ENCODE measurements at regions not wholly inside any gene's neighbourhood (a gene's known extent, or its start where the extent isn't known, plus 50 kb on each side); places are given as distances from the start of the nearest gene placed in this dataset.

DNA sequence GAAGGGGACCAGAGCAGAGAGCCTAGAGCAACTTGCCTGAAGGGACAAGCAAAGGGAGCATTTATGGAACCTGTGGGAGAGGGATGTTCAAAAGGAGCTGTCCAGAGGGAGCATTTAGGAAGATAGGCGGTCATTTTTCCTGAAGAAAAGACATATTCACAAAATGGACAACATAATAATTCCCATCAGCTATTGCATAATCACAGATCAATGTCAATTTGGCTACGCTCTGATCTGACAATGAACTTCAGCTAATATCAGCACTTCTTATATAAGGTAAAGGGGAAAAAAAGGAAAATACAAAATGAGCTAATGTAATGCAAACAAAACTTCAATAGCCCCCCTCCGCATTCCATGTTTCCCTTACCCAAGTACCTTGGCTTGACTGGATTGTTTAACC lies 291.1 kb upstream of the CDH7 start:
- Histone ChIP-seq H3K9me3 (replicated peaks; ENCODE audit: low read length) (peaks cover 6% of the 10 kb centered on the region), H3K4me3 (ENCODE audit: low read length) (no peak overlapping the region), H3K4me2 (ENCODE audit: low read length) (no peak overlapping the region), H3K9ac (ENCODE audit: low read depth, low read length) (no peak overlapping the region), H3K27me3 (ENCODE audit: control insufficient read depth, insufficient read depth, low read length) (no peaks in the 10 kb centered on the region), H3K4me1 (ENCODE audit: control insufficient read depth, insufficient read depth, low read length) (no peaks in the 10 kb centered on the region), H3K36me3 (ENCODE audit: insufficient read depth, low read length) (no peaks in the 10 kb centered on the region)

DNA sequence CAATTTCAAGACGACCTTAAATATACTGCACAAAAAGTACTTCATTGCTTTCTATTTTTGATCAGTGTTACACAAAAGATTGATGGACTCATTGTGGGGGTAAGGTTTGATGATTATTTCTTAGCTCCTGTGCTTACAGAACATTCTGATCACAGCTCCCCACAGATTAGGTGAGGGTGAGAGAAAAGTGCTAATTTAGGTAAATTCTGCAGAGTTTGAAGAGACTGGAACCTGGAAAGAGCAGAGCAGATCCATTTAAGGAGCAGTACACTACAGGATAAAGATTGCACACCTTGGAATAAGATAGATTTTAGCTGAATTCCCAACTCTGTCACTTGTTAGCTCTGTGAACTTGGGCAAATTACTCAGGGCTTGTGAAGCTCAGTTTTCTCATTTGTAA lies 291.9 kb upstream of the CDH7 start:
- H3K9ac ChIP-seq (ENCODE audit: low read depth, low read length), result no peak overlapping the region
- no peaks in the 10 kb centered on the region for H3K4me1 ChIP-seq (ENCODE audit: control insufficient read depth, insufficient read depth, low read length)
- H3K4me2 ChIP-seq (ENCODE audit: low read length), result no peak overlapping the region
- no peaks in the 10 kb centered on the region for H3K36me3 ChIP-seq (ENCODE audit: insufficient read depth, low read length)
- H3K4me3 ChIP-seq (ENCODE audit: low read length), result no peak overlapping the region
- H3K27me3 ChIP-seq (ENCODE audit: control insufficient read depth, insufficient read depth, low read length), result no peaks in the 10 kb centered on the region
- peaks cover 9% of the 10 kb centered on the region for H3K9me3 ChIP-seq (replicated peaks; ENCODE audit: low read length)

DNA sequence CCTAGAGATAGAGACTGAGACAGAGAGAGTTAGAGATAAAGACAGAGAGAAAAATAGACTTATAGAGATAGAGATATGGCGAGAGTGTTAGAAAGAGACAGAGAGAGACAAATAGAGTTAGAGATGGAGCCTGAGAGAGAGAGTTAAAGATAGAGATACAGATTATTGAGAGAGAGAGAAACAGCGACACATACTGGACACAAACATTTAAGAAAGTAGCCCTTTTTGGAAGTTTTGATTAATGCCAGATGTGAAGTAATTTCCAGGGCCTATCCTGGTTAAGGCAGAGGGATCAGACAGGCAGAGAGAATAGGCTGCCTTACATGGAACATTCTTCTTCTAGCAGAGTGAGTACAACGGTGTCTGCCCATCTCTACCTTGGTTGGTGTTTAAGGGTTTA lies 311.6 kb upstream of the CDH7 start:
- Histone ChIP-seq H3K4me3 (ENCODE audit: low read length) (no peak overlapping the region), H3K4me1 (ENCODE audit: control insufficient read depth, insufficient read depth, low read length) (no peaks in the 10 kb centered on the region), H3K9ac (ENCODE audit: low read depth, low read length) (no peak overlapping the region), H3K36me3 (ENCODE audit: insufficient read depth, low read length) (no peaks in the 10 kb centered on the region), H3K4me2 (ENCODE audit: low read length) (no peak overlapping the region), H3K9me3 (replicated peaks; ENCODE audit: low read length) (peaks cover 6% of the 10 kb centered on the region), H3K27me3 (ENCODE audit: control insufficient read depth, insufficient read depth, low read length) (no peaks in the 10 kb centered on the region)

DNA sequence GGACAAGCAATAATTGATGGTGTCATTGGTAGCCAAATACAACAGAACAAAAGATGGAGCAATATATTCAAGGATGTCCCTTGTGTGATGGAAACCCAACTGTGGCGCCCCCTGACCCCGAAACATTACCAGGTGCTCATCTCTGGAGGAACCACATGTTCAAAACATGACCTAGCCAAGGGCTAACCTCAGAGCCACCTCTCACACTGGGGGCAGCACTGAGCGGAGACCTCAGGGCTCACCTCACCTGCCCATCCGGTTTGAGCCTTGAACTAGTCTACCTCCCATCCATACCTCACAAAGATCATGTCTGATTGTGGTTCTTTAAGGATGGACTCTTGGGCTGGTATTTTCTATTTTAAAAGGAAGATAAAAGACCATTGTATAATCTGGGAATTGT lies 314.4 kb upstream of the CDH7 start:
- Histone ChIP-seq H3K4me3 (ENCODE audit: low read length) (no peak overlapping the region), H3K4me1 (ENCODE audit: control insufficient read depth, insufficient read depth, low read length) (no peaks in the 10 kb centered on the region), H3K9me3 (replicated peaks; ENCODE audit: low read length) (peaks cover 4% of the 10 kb centered on the region), H3K36me3 (ENCODE audit: insufficient read depth, low read length) (no peaks in the 10 kb centered on the region), H3K9ac (ENCODE audit: low read depth, low read length) (no peak overlapping the region), H3K4me2 (ENCODE audit: low read length) (no peak overlapping the region), H3K27me3 (ENCODE audit: control insufficient read depth, insufficient read depth, low read length) (no peaks in the 10 kb centered on the region)

DNA sequence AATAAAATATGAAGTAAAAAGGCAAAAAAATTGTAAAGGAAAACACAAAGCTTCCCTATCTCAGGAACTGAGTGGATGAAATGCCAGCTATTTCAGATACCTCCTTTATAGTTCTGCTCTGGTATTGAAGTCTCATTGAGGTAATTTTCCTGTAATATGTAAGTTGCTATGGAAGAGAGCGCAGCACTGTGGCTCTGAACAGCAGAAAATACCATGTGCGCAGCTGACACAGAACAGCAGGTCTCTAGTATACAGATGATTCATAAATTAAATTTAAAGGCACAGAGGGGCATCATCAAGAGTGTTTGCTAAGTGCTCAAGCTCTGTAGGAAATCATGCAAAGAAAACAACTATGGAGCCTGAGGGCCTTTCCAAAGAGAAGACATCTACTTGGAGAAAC lies 315.3 kb upstream of the CDH7 start:
- no peaks in the 10 kb centered on the region for H3K4me1 ChIP-seq (ENCODE audit: control insufficient read depth, insufficient read depth, low read length)
- no peak overlapping the region for H3K9ac ChIP-seq (ENCODE audit: low read depth, low read length)
- H3K9me3 ChIP-seq (replicated peaks; ENCODE audit: low read length), result peaks cover 4% of the 10 kb centered on the region
- H3K4me2 ChIP-seq (ENCODE audit: low read length), result no peak overlapping the region
- no peak overlapping the region for H3K4me3 ChIP-seq (ENCODE audit: low read length)
- no peaks in the 10 kb centered on the region for H3K36me3 ChIP-seq (ENCODE audit: insufficient read depth, low read length)
- no peaks in the 10 kb centered on the region for H3K27me3 ChIP-seq (ENCODE audit: control insufficient read depth, insufficient read depth, low read length)

DNA sequence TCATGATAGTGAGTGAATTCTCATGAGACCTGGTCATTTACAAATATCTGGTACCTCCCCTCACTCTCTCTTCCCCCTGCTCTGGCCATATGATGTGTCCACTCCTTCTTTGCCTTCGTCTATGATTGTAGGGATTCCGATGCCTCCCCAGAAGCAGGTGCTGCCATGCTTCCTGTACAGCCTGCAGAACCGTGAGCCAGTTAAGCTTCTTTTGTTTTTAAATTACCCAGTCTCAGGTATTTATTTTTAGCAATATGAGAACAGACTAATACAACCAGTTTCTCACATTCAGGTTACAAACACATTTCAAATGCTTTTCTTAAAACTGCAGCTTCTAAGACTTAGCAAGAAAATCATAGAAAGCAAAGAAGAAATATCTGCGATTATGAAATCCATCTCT lies 321.2 kb upstream of the CDH7 start:
- no peaks in the 10 kb centered on the region for H3K4me1 ChIP-seq (ENCODE audit: control insufficient read depth, insufficient read depth, low read length)
- H3K9ac ChIP-seq (ENCODE audit: low read depth, low read length), result no peak overlapping the region
- no peak overlapping the region for H3K4me2 ChIP-seq (ENCODE audit: low read length)
- H3K9me3 ChIP-seq (replicated peaks; ENCODE audit: low read length), result peaks cover 3% of the 10 kb centered on the region
- H3K27me3 ChIP-seq (ENCODE audit: control insufficient read depth, insufficient read depth, low read length), result no peaks in the 10 kb centered on the region
- H3K36me3 ChIP-seq (ENCODE audit: insufficient read depth, low read length), result no peaks in the 10 kb centered on the region
- no peak overlapping the region for H3K4me3 ChIP-seq (ENCODE audit: low read length)

DNA sequence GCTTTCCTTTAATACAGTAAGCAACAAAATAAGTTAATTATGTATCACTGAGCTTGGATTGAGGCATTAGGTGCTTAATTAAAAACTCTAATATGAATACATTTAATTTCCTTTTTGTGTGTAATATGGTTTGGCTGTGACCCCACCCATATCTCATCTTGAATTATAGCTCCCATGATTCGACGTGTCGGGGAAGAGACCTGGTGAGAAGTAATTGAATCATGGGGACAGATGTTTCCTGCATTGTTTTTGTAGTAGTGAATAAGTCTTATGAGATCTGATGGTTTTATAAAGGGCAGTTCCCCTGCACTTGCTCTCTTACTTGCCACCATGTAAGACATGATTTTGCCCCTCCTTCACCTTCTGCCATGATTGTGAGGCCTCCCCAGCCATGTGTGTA lies 325.4 kb upstream of the CDH7 start:
- Histone ChIP-seq H3K9me3 (replicated peaks; ENCODE audit: low read length) (peaks cover 6% of the 10 kb centered on the region), H3K9ac (ENCODE audit: low read depth, low read length) (no peak overlapping the region), H3K4me1 (ENCODE audit: control insufficient read depth, insufficient read depth, low read length) (no peaks in the 10 kb centered on the region), H3K36me3 (ENCODE audit: insufficient read depth, low read length) (no peaks in the 10 kb centered on the region), H3K4me3 (ENCODE audit: low read length) (no peak overlapping the region), H3K27me3 (ENCODE audit: control insufficient read depth, insufficient read depth, low read length) (no peaks in the 10 kb centered on the region), H3K4me2 (ENCODE audit: low read length) (no peak overlapping the region)

DNA sequence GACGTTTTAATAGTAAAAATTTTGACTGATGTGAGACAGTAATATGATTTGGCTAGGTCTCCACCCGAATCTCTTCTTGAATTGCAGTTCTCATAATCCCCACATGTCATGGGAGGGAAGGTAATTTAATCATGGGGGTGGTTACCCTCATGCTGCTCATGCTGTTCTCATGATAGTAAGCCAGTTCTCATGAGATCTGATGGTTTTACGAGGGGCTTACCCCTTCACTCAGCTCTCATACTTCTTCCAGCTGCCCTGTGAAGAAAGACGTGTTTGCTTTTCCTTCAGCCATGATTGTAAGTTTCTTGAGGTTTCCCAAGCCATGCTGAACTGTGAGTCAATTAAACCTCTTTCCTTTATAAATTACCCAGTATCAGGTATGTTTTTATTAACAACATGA lies 327.0 kb upstream of the CDH7 start:
- no peaks in the 10 kb centered on the region for H3K27me3 ChIP-seq (ENCODE audit: control insufficient read depth, insufficient read depth, low read length)
- H3K4me1 ChIP-seq (ENCODE audit: control insufficient read depth, insufficient read depth, low read length), result no peaks in the 10 kb centered on the region
- H3K9me3 ChIP-seq (replicated peaks; ENCODE audit: low read length), result peaks cover 6% of the 10 kb centered on the region
- H3K4me3 ChIP-seq (ENCODE audit: low read length), result no peak overlapping the region
- H3K36me3 ChIP-seq (ENCODE audit: insufficient read depth, low read length), result no peaks in the 10 kb centered on the region
- no peak overlapping the region for H3K9ac ChIP-seq (ENCODE audit: low read depth, low read length)
- H3K4me2 ChIP-seq (ENCODE audit: low read length), result no peak overlapping the region

DNA sequence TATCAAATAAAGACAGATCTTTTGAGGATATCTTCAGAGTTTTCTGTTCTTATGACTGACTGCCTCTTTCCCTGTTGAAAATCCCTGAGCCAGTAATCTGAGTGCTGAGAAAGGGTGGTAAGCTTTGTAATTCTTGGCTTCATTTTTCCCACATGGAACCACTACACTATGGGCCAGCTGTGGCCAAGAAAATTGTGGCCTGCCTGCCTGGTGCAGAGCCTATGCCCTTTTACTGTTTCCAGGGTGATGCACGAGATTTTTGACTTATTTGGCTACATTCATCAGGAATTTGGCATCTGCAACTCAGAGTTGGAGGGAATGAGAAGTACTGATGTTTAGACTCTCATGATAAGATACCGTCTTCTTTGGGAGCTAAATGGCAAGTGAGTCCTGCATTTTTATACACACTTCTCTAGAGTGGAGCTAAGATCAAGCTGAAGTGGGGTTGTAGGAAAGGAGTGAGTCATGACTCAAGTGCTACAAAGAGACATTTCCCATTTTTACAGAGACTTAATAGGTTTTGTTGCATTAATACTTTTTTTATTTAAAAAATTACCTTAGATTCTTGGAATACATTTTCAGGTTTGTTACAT lies 328.2 kb upstream of the CDH7 start:
- H3K27me3 ChIP-seq (ENCODE audit: control insufficient read depth, insufficient read depth, low read length), result no peaks in the 10 kb centered on the region
- H3K9ac ChIP-seq (ENCODE audit: low read depth, low read length), result no peak overlapping the region
- peaks cover 3% of the 10 kb centered on the region for H3K9me3 ChIP-seq (replicated peaks; ENCODE audit: low read length)
- H3K36me3 ChIP-seq (ENCODE audit: insufficient read depth, low read length), result no peaks in the 10 kb centered on the region
- H3K4me2 ChIP-seq (ENCODE audit: low read length), result no peak overlapping the region
- H3K4me1 ChIP-seq (ENCODE audit: control insufficient read depth, insufficient read depth, low read length), result no peaks in the 10 kb centered on the region
- no peak overlapping the region for H3K4me3 ChIP-seq (ENCODE audit: low read length)

DNA sequence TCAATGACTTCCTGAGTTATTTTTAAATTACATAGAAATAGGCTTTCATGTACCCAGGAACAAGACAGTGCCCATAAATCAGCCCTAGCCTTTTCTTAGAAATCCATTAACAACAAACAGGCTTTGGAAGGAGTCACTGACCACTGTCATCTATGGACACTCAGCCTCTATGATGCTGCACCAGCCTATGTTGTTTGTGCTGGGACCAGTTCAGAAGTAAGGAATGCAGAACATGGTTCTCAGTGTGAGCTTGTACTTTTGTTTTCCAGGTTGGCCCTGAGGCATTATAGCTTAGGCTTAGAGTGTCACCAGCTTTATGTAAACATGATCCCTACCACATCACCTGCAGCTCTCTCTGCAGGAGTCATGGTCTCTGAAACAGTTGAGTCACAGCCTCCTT lies 335.7 kb upstream of the CDH7 start:
- Histone ChIP-seq H3K4me2 (ENCODE audit: low read length) (no peak overlapping the region), H3K36me3 (ENCODE audit: insufficient read depth, low read length) (no peaks in the 10 kb centered on the region), H3K9ac (ENCODE audit: low read depth, low read length) (no peak overlapping the region), H3K27me3 (ENCODE audit: control insufficient read depth, insufficient read depth, low read length) (no peaks in the 10 kb centered on the region), H3K4me3 (ENCODE audit: low read length) (no peak overlapping the region), H3K4me1 (ENCODE audit: control insufficient read depth, insufficient read depth, low read length) (no peaks in the 10 kb centered on the region), H3K9me3 (replicated peaks; ENCODE audit: low read length) (peaks cover 5% of the 10 kb centered on the region)

DNA sequence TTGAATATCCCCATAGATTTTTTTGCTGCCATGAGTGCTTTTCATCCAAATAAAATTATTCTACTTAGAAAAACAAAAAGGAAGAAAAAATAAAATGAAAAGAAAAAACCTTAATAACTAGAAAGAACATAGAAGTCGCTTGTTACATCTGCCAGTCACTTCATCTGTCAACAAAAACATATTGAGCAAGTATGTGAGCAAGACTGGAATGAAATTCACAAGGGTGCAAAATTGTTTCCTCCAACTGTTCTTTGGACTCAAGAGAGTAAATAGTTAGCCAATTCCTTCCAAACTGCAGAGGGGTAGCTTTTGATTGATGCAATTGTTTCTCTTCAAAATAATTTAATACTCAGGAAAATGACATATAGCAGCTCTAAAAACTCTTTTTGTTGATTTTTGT lies 336.3 kb upstream of the CDH7 start:
- no peaks in the 10 kb centered on the region for H3K27me3 ChIP-seq (ENCODE audit: control insufficient read depth, insufficient read depth, low read length)
- no peak overlapping the region for H3K9ac ChIP-seq (ENCODE audit: low read depth, low read length)
- H3K4me1 ChIP-seq (ENCODE audit: control insufficient read depth, insufficient read depth, low read length), result no peaks in the 10 kb centered on the region
- H3K36me3 ChIP-seq (ENCODE audit: insufficient read depth, low read length), result no peaks in the 10 kb centered on the region
- H3K9me3 ChIP-seq (replicated peaks; ENCODE audit: low read length), result peaks cover 5% of the 10 kb centered on the region
- no peak overlapping the region for H3K4me3 ChIP-seq (ENCODE audit: low read length)
- H3K4me2 ChIP-seq (ENCODE audit: low read length), result no peak overlapping the region

DNA sequence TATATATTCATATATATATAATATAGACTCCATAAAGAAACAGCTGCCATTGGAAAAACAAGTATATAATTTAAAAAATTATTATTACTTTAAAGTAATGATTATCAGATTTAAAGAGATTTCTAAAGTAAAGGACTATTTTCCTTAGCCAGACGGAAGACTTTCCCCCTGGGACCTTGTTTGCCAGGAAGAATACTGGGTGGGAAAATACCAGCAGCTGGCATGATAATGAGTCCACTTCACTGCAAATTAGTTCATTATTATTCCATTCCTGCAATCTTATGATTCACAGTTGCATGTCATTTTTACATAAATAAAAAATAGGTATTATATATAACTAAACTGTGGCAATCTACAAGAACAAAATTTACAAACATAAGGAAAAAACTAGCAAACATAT lies 339.8 kb upstream of the CDH7 start:
- H3K4me1 ChIP-seq (ENCODE audit: control insufficient read depth, insufficient read depth, low read length), result no peaks in the 10 kb centered on the region
- no peak overlapping the region for H3K4me2 ChIP-seq (ENCODE audit: low read length)
- no peaks in the 10 kb centered on the region for H3K27me3 ChIP-seq (ENCODE audit: control insufficient read depth, insufficient read depth, low read length)
- no peak overlapping the region for H3K9ac ChIP-seq (ENCODE audit: low read depth, low read length)
- peaks cover 5% of the 10 kb centered on the region for H3K9me3 ChIP-seq (replicated peaks; ENCODE audit: low read length)
- no peaks in the 10 kb centered on the region for H3K36me3 ChIP-seq (ENCODE audit: insufficient read depth, low read length)
- no peak overlapping the region for H3K4me3 ChIP-seq (ENCODE audit: low read length)
